H1 (cell line): ENCODE measurements at regions not wholly inside any gene's neighbourhood (a gene's known extent, or its start where the extent isn't known, plus 50 kb on each side); places are given as distances from the start of the nearest gene placed in this dataset.

ENCODE experiments used
- CTCF ChIA-PET: fragments of 300-600 bp; sonication (Branson Sonifier 250); formaldehyde crosslinking; loops from one replicate; lab custom pipeline; 2021; ENCODE audit not compliant: partially characterized antibody; lab: Charles Lee
- POLR2A ChIA-PET: fragments of 300-600 bp; sonication (Branson Sonifier 250); formaldehyde crosslinking; loops from one replicate; lab custom pipeline; 2021; ENCODE audit warnings: inconsistent platforms; ENCODE audit not compliant: partially characterized antibody; lab: Charles Lee
- DNase-seq, 2 experiments: peaks; one replicate each; pipeline versions ENCODE4 v3.0.0 to v3.0.0-alpha.2; 2010 to 2022; ENCODE audit warnings: low spot score in 2 of 2, low read depth in 1 of 2, mixed read lengths in 1 of 2
- FAIRE-seq: peaks from 2 replicates; lab custom pipeline; 2011; peaks lifted over from hg19 to GRCh38; lab: Jason Lieb, UNC
- H2AFZ ChIP-seq: 2 replicates; pipeline ENCODE4 v1.8.1; 2012; ENCODE audit warnings: low read length, inconsistent platforms
- H2AK5ac ChIP-seq: 2 replicates; pipeline ENCODE4 v1.6.1; 2013; ENCODE audit warnings: low read depth, low read length
- H2BK120ac ChIP-seq: replicated peaks from 2 replicates; pipeline ENCODE3; 2013; ENCODE audit warnings: low read depth, low read length, inconsistent platforms
- H2BK12ac ChIP-seq: 2 replicates; pipeline ENCODE4 v1.6.1; 2013; ENCODE audit warnings: low read depth, low read length
- H2BK15ac ChIP-seq: 2 replicates; pipeline ENCODE4 v1.6.1; 2013; ENCODE audit warnings: low read length
- H2BK20ac ChIP-seq: 2 replicates; pipeline ENCODE4 v1.6.1; 2013; ENCODE audit warnings: low read length
- H2BK5ac ChIP-seq: 2 replicates; pipeline ENCODE4 v1.6.1; 2013; ENCODE audit warnings: low read depth, low read length
- H3K14ac ChIP-seq: 2 replicates; pipeline ENCODE4 v1.6.1; 2013; ENCODE audit warnings: inconsistent platforms; ENCODE audit not compliant: insufficient read length
- H3K18ac ChIP-seq: 2 replicates; pipeline ENCODE4 v1.6.1; 2013; ENCODE audit warnings: low read length; ENCODE audit errors: extremely low read depth
- H3K23ac ChIP-seq: 2 replicates; pipeline ENCODE4 v1.6.1; 2013; ENCODE audit warnings: inconsistent platforms; ENCODE audit not compliant: insufficient read length
- H3K23me2 ChIP-seq: 2 replicates; pipeline ENCODE4 v1.6.1; 2013; ENCODE audit warnings: low read depth, low read length
- H3K27ac ChIP-seq: 2 replicates; pipeline ENCODE4 v1.6.1; 2011; ENCODE audit warnings: low read depth, low read length, inconsistent platforms
- H3K27me3 ChIP-seq, 4 experiments: replicated peaks in 1 of 4; 1 replicate in 1 of 4; 2 replicates in 3 of 4; pipeline versions ENCODE4 v1.6.1 to v1.8.1; 2011 to 2013; ENCODE audit warnings: low read length in 3 of 4, mild to moderate bottlenecking in 3 of 4, inconsistent platforms in 2 of 4, mixed read lengths in 2 of 4, moderate library complexity in 1 of 4; ENCODE audit not compliant: control insufficient read depth in 3 of 4, insufficient read depth in 3 of 4; ENCODE audit errors: extremely low read depth in 1 of 4
- H3K36me3 ChIP-seq, 4 experiments: 2 replicates each; pipeline versions ENCODE4 v1.6.1 to v1.8.1; 2011 to 2013; ENCODE audit warnings: mild to moderate bottlenecking in 4 of 4, low read length in 3 of 4, moderate library complexity in 2 of 4, control low read depth in 1 of 4, inconsistent platforms in 1 of 4; ENCODE audit not compliant: insufficient read depth in 4 of 4, control insufficient read depth in 2 of 4
- H3K4ac ChIP-seq: replicated peaks from 2 replicates; pipeline ENCODE3; 2013; ENCODE audit warnings: low read length, low read depth, mixed read lengths, inconsistent platforms; ENCODE audit not compliant: insufficient read length
- H3K4me1 ChIP-seq, 4 experiments: replicated peaks in 1 of 4; 1 replicate in 1 of 4; 2 replicates in 3 of 4; pipeline versions ENCODE4 v1.6.1 to v1.8.1; 2011 to 2013; ENCODE audit warnings: low read length in 3 of 4, inconsistent platforms in 2 of 4, mixed read lengths in 1 of 4; ENCODE audit not compliant: insufficient read depth in 4 of 4, control insufficient read depth in 3 of 4
- H3K4me2 ChIP-seq, 2 experiments: 2 replicates each; pipeline versions ENCODE4 v1.6.1 to v1.8.1; 2011 to 2013; ENCODE audit warnings: low read depth in 2 of 2, low read length in 2 of 2, control low read depth in 1 of 2, inconsistent platforms in 1 of 2, mild to moderate bottlenecking in 1 of 2; ENCODE audit not compliant: insufficient read depth in 1 of 2
- H3K4me3 ChIP-seq, 4 experiments: fragments of 200-600, 300-600 bp in 1 of 4; sonication (generic), shearing (Covaris generic), sonication (Bioruptor Twin) in 1 of 4; 2 replicates each; pipeline versions ENCODE4 v1.5.1 to v1.8.1; 2011 to 2016; ENCODE audit warnings: low read length in 4 of 4, low read depth in 3 of 4, control low read depth in 2 of 4, inconsistent platforms in 2 of 4, mild to moderate bottlenecking in 2 of 4, mixed read lengths in 1 of 4, moderate library complexity in 1 of 4; ENCODE audit not compliant: insufficient read depth in 2 of 4; ENCODE audit errors: extremely low read depth in 1 of 4
- H3K56ac ChIP-seq: replicated peaks from 2 replicates; pipeline ENCODE3; 2013; ENCODE audit warnings: low read depth, mild to moderate bottlenecking, mixed read lengths, low read length, inconsistent platforms; ENCODE audit not compliant: insufficient read length
- H3K79me1 ChIP-seq: 2 replicates; pipeline ENCODE4 v1.6.1; 2013; ENCODE audit warnings: low read depth, low read length, control low read depth
- H3K79me2 ChIP-seq, 2 experiments: 2 replicates each; pipeline versions ENCODE4 v1.6.1 to v1.8.1; 2012 to 2013; ENCODE audit warnings: low read length in 2 of 2, mild to moderate bottlenecking in 2 of 2, inconsistent platforms in 1 of 2; ENCODE audit not compliant: insufficient read depth in 2 of 2, control insufficient read depth in 1 of 2
- H3K9ac ChIP-seq, 4 experiments: replicated peaks in 1 of 4; 1 replicate in 1 of 4; 2 replicates in 3 of 4; pipeline versions ENCODE4 v1.6.1 to v1.8.1; 2011 to 2013; ENCODE audit warnings: low read depth in 3 of 4, low read length in 3 of 4, control low read depth in 2 of 4, mild to moderate bottlenecking in 2 of 4, moderate library complexity in 2 of 4, inconsistent platforms in 1 of 4; ENCODE audit errors: extremely low read depth in 1 of 4
- H3K9me3 ChIP-seq, 2 experiments: 2 replicates each; pipeline versions ENCODE4 v1.6.1 to v1.8.1; 2012 to 2013; ENCODE audit warnings: mild to moderate bottlenecking in 2 of 2, moderate library complexity in 2 of 2, control low read depth in 1 of 2, inconsistent platforms in 1 of 2, low read depth in 1 of 2, low read length in 1 of 2, mixed read lengths in 1 of 2; ENCODE audit not compliant: insufficient read depth in 2 of 2
- H4K20me1 ChIP-seq, 2 experiments: replicated peaks in 1 of 2; 2 replicates each; pipeline versions ENCODE3 to v1.8.1; 2011 to 2013; ENCODE audit warnings: inconsistent platforms in 2 of 2, low read length in 2 of 2, mild to moderate bottlenecking in 1 of 2; ENCODE audit not compliant: insufficient read depth in 2 of 2, control insufficient read depth in 1 of 2
- H4K5ac ChIP-seq: 2 replicates; pipeline ENCODE4 v1.6.1; 2013; ENCODE audit warnings: low read length, low read depth, mixed read lengths, inconsistent platforms; ENCODE audit not compliant: insufficient read length
- H4K8ac ChIP-seq: 2 replicates; pipeline ENCODE4 v1.8.0; 2013; ENCODE audit warnings: mild to moderate bottlenecking, moderate library complexity, low read length, inconsistent platforms; ENCODE audit not compliant: insufficient read depth; ENCODE audit errors: extremely low read depth
- H4K91ac ChIP-seq: replicated peaks from 2 replicates; pipeline ENCODE3; 2013; ENCODE audit warnings: low read length, mixed read lengths, inconsistent platforms; ENCODE audit not compliant: insufficient read length
- BRCA1 ChIP-seq: IDR thresholded peaks from 2 replicates; pipeline ENCODE4 v1.6.1; 2012; ENCODE audit warnings: low read depth, low read length, improper control_type of control experiment
- GABPA ChIP-seq: IDR thresholded peaks from 2 replicates; pipeline ENCODE4 v1.6.1; 2011; ENCODE audit warnings: mild to moderate bottlenecking, low read length, moderate library complexity, borderline replicate concordance; ENCODE audit not compliant: insufficient read depth
- HDAC2 ChIP-seq, 2 experiments: fragments of 300-600 bp in 1 of 2; sonication (generic) in 1 of 2; IDR thresholded peaks; 2 replicates each; pipeline ENCODE4 v1.6.1; 2011 to 2012; ENCODE audit warnings: low read depth in 2 of 2, low read length in 2 of 2, mild to moderate bottlenecking in 2 of 2, moderate library complexity in 2 of 2, borderline replicate concordance in 1 of 2, inconsistent platforms in 1 of 2
- JUN ChIP-seq: IDR thresholded peaks from 2 replicates; pipeline ENCODE4 v1.6.1; 2011; ENCODE audit warnings: low read depth, mild to moderate bottlenecking, improper control_type of control experiment, low read length
- NRF1 ChIP-seq: IDR thresholded peaks from 2 replicates; pipeline ENCODE4 v1.6.1; 2011; ENCODE audit warnings: mild to moderate bottlenecking, low read depth, low read length, improper control_type of control experiment
- RFX5 ChIP-seq: IDR thresholded peaks from 2 replicates; pipeline ENCODE4 v1.6.1; 2011; ENCODE audit warnings: low read depth, low read length, improper control_type of control experiment, borderline replicate concordance
- RNF2 ChIP-seq: fragments of 200-900, 300-1000 bp; sonication (generic); IDR thresholded peaks from 2 replicates; pipeline ENCODE4 v1.7.1; 2016; ENCODE audit warnings: borderline replicate concordance, low read depth, mild to moderate bottlenecking, antibody characterized with exemption, low read length; ENCODE audit not compliant: poor library complexity, severe bottlenecking; ENCODE audit errors: missing control alignments
- SIRT6 ChIP-seq: IDR thresholded peaks from one replicate; pipeline ENCODE4 v1.7.1; 2012; ENCODE audit warnings: low read length, inconsistent platforms
- WGBS, 2 experiments: shearing (Covaris generic) in 1 of 2; methylation state at CpG; one replicate each; pipeline versions ENCODE4 v1.1.6 to v1.1.7; 2013 to 2015; ENCODE audit warnings: low lambda C conversion rate in 2 of 2, mixed read lengths in 2 of 2, inconsistent platforms in 1 of 2, low coverage in 1 of 2, missing lambda C conversion rate in 1 of 2; ENCODE audit not compliant: insufficient replicate concordance in 2 of 2, insufficient coverage in 1 of 2, insufficient read length in 1 of 2; ENCODE audit errors: extremely low coverage in 1 of 2, missing lambda C conversion rate in 1 of 2; 5-methylcytosine and 5-hydroxymethylcytosine counted together
- TF ChIP-seq, protein P1 (sequence below): IDR thresholded peaks from 2 replicates; pipeline ENCODE4 v1.6.1; 2012; ENCODE audit warnings: inconsistent platforms
- TF ChIP-seq, protein P2 (sequence below): IDR thresholded peaks from 2 replicates; pipeline ENCODE4 v1.6.1; 2012; ENCODE audit warnings: low read length, inconsistent platforms

DNA sequence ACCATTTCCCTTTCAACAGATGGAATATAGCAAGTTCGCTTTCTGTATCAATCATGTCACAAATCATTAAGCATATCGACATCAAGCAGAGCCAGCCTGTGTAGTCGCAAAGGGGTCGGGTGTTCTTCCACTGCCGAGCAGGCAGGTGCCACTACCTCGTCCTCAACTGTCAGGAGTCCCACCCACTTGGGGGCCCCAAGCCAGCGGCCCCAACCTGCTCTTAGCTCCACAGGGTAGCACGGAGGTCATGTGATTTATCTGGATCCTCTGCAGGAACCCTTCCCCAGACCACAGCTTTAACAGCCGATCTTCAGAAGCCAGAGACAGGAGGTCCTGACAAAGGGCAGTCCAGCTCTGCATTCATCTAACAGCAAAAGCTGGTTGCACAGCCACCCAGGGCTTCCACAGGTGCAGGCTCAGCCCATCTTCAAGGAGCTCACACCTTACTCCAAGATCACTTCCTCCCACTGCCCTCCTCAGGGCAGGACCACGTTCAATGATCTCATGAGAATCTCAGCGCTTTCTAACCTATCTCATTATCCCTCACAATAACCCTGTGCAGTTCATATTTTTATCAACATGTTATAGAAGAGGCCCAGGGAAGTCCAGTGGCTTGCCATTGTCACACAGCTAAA is 110.2 kb downstream of the TRIM29 start:
- H3K23ac ChIP-seq = no peak overlapping the region
- H3K27ac ChIP-seq = no peak overlapping the region
- no peak overlapping the region for H2BK15ac ChIP-seq
- H3K4me1 ChIP-seq = peaks cover 2 to 29% (median 16%) of the 10 kb centered on the region in 4 experiments
- no peak overlapping the region for H2BK12ac ChIP-seq
- H4K91ac ChIP-seq = no peak overlapping the region
- H3K36me3 ChIP-seq = no peaks in the 10 kb centered on the region
- no peak overlapping the region for H3K56ac ChIP-seq
- 79% methylated on average over 11 of the region's 11 CpGs; no CpG with 5 or more reads in 1 of the 2 experiments for WGBS, 2 experiments
- no peaks in the 10 kb centered on the region for H3K9me3 ChIP-seq
- H3K23me2 ChIP-seq = no peaks in the 10 kb centered on the region
- no peak overlapping the region for H2AK5ac ChIP-seq
- peaks cover 0 to 2% (median 0%) of the 10 kb centered on the region in 4 experiments; a peak in 1 of 7 replicates for H3K27me3 ChIP-seq
- H3K4ac ChIP-seq = no peak overlapping the region
- H3K4me3 ChIP-seq = no peak overlapping the region
- no peak overlapping the region for H3K4me2 ChIP-seq
- H2BK120ac ChIP-seq = no peak overlapping the region
- POLR2A ChIA-PET = no interaction called here
- no peaks in the 10 kb centered on the region for H3K79me1 ChIP-seq
- H4K20me1 ChIP-seq = no peaks in the 10 kb centered on the region
- H4K8ac ChIP-seq = no peak overlapping the region
- H3K18ac ChIP-seq = no peak overlapping the region
- peak in 1 of 2 experiments; percentile 20 for DNase-seq
- no peak overlapping the region for H2BK5ac ChIP-seq
- CTCF ChIA-PET = interaction anchor here (0.8 to 2.1 kb wide), 7 partner anchors 15 to 80 kb away, joined by 3 to 7 read pairs (median 4); no protein-coding TSS in a partner anchor
- H4K5ac ChIP-seq = no peak overlapping the region
- H3K79me2 ChIP-seq = no peaks in the 10 kb centered on the region
- 0 out of 2 replicates have a peak overlapping the region, but pooled peaks have one; percentile 17 for H2BK20ac ChIP-seq
- no peak overlapping the region for H2AFZ ChIP-seq
- no peak overlapping the region for H3K9ac ChIP-seq
- no peak overlapping the region for H3K14ac ChIP-seq
- FAIRE-seq = no peak
- TF ChIP-seq NRF1 (no peak), BRCA1 (no peak), RFX5 (no peak), HDAC2 (IDR thresholded peaks at IDR 0.05; ENCODE audit: borderline replicate concordance in 1 of 2, low read depth in 2 of 2, low read length in 2 of 2) (no peak), SIRT6 (no peak), RNF2 (no peak), JUN (no peak), GABPA (no peak)
- TF ChIP-seq, protein P1, sequence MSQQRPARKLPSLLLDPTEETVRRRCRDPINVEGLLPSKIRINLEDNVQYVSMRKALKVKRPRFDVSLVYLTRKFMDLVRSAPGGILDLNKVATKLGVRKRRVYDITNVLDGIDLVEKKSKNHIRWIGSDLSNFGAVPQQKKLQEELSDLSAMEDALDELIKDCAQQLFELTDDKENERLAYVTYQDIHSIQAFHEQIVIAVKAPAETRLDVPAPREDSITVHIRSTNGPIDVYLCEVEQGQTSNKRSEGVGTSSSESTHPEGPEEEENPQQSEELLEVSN = no peak
- TF ChIP-seq, protein P2, sequence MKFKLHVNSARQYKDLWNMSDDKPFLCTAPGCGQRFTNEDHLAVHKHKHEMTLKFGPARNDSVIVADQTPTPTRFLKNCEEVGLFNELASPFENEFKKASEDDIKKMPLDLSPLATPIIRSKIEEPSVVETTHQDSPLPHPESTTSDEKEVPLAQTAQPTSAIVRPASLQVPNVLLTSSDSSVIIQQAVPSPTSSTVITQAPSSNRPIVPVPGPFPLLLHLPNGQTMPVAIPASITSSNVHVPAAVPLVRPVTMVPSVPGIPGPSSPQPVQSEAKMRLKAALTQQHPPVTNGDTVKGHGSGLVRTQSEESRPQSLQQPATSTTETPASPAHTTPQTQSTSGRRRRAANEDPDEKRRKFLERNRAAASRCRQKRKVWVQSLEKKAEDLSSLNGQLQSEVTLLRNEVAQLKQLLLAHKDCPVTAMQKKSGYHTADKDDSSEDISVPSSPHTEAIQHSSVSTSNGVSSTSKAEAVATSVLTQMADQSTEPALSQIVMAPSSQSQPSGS = no peak
